HG03342 (cell line): ENCODE measurements at regions not wholly inside any gene's neighbourhood (a gene's known extent, or its start where the extent isn't known, plus 50 kb on each side); places are given as distances from the start of the nearest gene placed in this dataset.
A peak's percentile ranks its signal among the peaks of the same experiment; 100 is the strongest.
"Not testable (repeated sequence)": the region's sequence is repeated elsewhere in the genome, so short reads cannot be mapped to it uniquely, and the experiment has no call there.

Experiments used
- ATAC-seq: cut with Tn5 transposase; IDR thresholded peaks from one replicate; pipeline ENCODE4 v1.9.1; 2021; ENCODE audit warnings: mild to moderate bottlenecking, moderate library complexity; ENCODE audit not compliant: unreplicated experiment

GRCh38 chr6:144519426-144519825 lies 234.3 kb downstream of the UTRN start:
- no peak for ATAC-seq

GRCh38 chr6:144528743-144529425 lies 243.7 kb downstream of the UTRN start:
- peak; percentile 87 for ATAC-seq

GRCh38 chr6:144530118-144530517 lies 245.0 kb downstream of the UTRN start:
- ATAC-seq = no peak

- ATAC-seq = not testable (repeated sequence)
These were observed 247.1 kb downstream of the UTRN start for GRCh38 chr6:144532238-144532637.

- ATAC-seq = no peak
These were observed 249.0 kb downstream of the UTRN start for GRCh38 chr6:144534180-144534579.

GRCh38 chr6:144535630-144536029 lies 250.5 kb downstream of the UTRN start:
- no peak for ATAC-seq

- no peak for ATAC-seq
These were observed 250.9 kb downstream of the UTRN start for GRCh38 chr6:144536079-144536478.

- no peak for ATAC-seq
These were observed 258.1 kb downstream of the UTRN start for GRCh38 chr6:144543006-144543871.

GRCh38 chr6:144544266-144544830 lies 259.2 kb downstream of the UTRN start:
- no peak for ATAC-seq

GRCh38 chr6:144546807-144547206 lies 261.7 kb downstream of the UTRN start:
- no peak for ATAC-seq

GRCh38 chr6:144547409-144547808 lies 262.3 kb downstream of the UTRN start:
- ATAC-seq = no peak

- no peak for ATAC-seq
These were observed 263.4 kb downstream of the UTRN start for GRCh38 chr6:144548536-144548935.

- ATAC-seq = no peak
These were observed 265.0 kb downstream of the UTRN start for GRCh38 chr6:144549837-144550747.

- no peak for ATAC-seq
These were observed 266.2 kb downstream of the UTRN start for GRCh38 chr6:144551339-144551738.

- ATAC-seq = no peak
These were observed 269.9 kb downstream of the UTRN start for GRCh38 chr6:144555066-144555465.

- no peak for ATAC-seq
These were observed 274.9 kb downstream of the UTRN start for GRCh38 chr6:144559865-144560593.

- ATAC-seq = no peak
These were observed 276.4 kb downstream of the UTRN start for GRCh38 chr6:144561455-144562043.

GRCh38 chr6:144564202-144564601 lies 279.1 kb downstream of the UTRN start:
- no peak for ATAC-seq

- no peak for ATAC-seq
These were observed 281.9 kb downstream of the UTRN start for GRCh38 chr6:144566868-144567615.
